GM12878 (cell line): ENCODE measurements at regions not wholly inside any gene's neighbourhood (a gene's known extent, or its start where the extent isn't known, plus 50 kb on each side); places are given as distances from the start of the nearest gene placed in this dataset.
A peak's percentile ranks its signal among the peaks of the same experiment; 100 is the strongest.

Source experiments
- BCL11A ChIP-seq: IDR thresholded peaks from 2 replicates; pipeline ENCODE4 v1.6.1; 2011; ENCODE audit warnings: low read depth, low read length
- EED ChIP-seq: sonication (generic); IDR thresholded peaks from 2 replicates; pipeline ENCODE4 v1.6.1; 2016; ENCODE audit warnings: antibody characterized with exemption, low read depth
- FOXK2 ChIP-seq: fragments of 450-650 bp; IDR thresholded peaks from 2 replicates; pipeline ENCODE4 v1.6.1; 2017; ENCODE audit warnings: mild to moderate bottlenecking, moderate library complexity
- GATAD2B ChIP-seq: fragments of 450-650 bp; conservative IDR thresholded peaks from 2 replicates; pipeline ENCODE4 v1.6.1; 2017; ENCODE audit warnings: low read depth, mild to moderate bottlenecking, moderate library complexity
- MYC ChIP-seq: IDR thresholded peaks from 2 replicates; pipeline ENCODE4 v1.6.1; 2011; ENCODE audit warnings: mild to moderate bottlenecking, low read length, moderate library complexity, inconsistent platforms; ENCODE audit not compliant: insufficient read depth, insufficient replicate concordance, insufficient read length, severe bottlenecking
- POLR2AphosphoS5 ChIP-seq: IDR thresholded peaks from 2 replicates; pipeline ENCODE4 v1.6.1; 2011; ENCODE audit warnings: mild to moderate bottlenecking, low read length, inconsistent platforms
- POU2F2 ChIP-seq: IDR thresholded peaks from 3 replicates; pipeline ENCODE4 v1.6.1; 2011; ENCODE audit warnings: low read depth, mild to moderate bottlenecking, low read length, borderline replicate concordance
- RB1 ChIP-seq: fragments of 450-650 bp; formaldehyde crosslinking; IDR thresholded peaks from 2 replicates; pipeline ENCODE4 v1.6.1; 2017; ENCODE audit warnings: mild to moderate bottlenecking, borderline replicate concordance
- RCOR1 ChIP-seq: conservative IDR thresholded peaks from 2 replicates; pipeline ENCODE4 v1.6.1; 2012; ENCODE audit warnings: low read depth, low read length, improper control_type of control experiment
- SMC3 ChIP-seq: IDR thresholded peaks from 2 replicates; pipeline ENCODE4 v1.6.1; 2011; ENCODE audit warnings: low read length, improper control_type of control experiment, borderline replicate concordance
- SP1 ChIP-seq: IDR thresholded peaks from one replicate; pipeline ENCODE4 v1.6.1; 2011; ENCODE audit warnings: low read depth, low read length
- SPI1 ChIP-seq: IDR thresholded peaks from 2 replicates; pipeline ENCODE4 v1.6.1; 2011; ENCODE audit warnings: low read depth, mild to moderate bottlenecking, low read length, moderate library complexity, borderline replicate concordance; ENCODE audit not compliant: insufficient read depth
- SREBF2 ChIP-seq: IDR thresholded peaks from 2 replicates; pipeline ENCODE4 v1.6.1; 2012; ENCODE audit warnings: mild to moderate bottlenecking, low read length
- TAF1 ChIP-seq: IDR thresholded peaks from 2 replicates; pipeline ENCODE4 v1.6.1; 2011; ENCODE audit warnings: mild to moderate bottlenecking, low read depth, low read length, borderline replicate concordance
- ZNF217 ChIP-seq: fragments of 450-650 bp; IDR thresholded peaks from 2 replicates; pipeline ENCODE4 v1.6.1; 2017; ENCODE audit warnings: antibody characterized with exemption, mild to moderate bottlenecking
- ZNF24 ChIP-seq: fragments of 450-650 bp; IDR thresholded peaks from 2 replicates; pipeline ENCODE4 v1.6.1; 2017; ENCODE audit warnings: antibody characterized with exemption, mild to moderate bottlenecking
- TF ChIP-seq, protein P1 (sequence below): fragments of 450-650 bp; IDR thresholded peaks from 2 replicates; pipeline ENCODE4 v1.6.1; 2017; ENCODE audit warnings: low read depth, mild to moderate bottlenecking, moderate library complexity
- TF ChIP-seq, protein P2 (sequence below), 3 experiments: IDR thresholded peaks in 2 of 3; conservative IDR thresholded peaks in 1 of 3; 2 replicates each; pipeline ENCODE4 v1.5.1; 2011; ENCODE audit warnings: low read depth in 3 of 3, low read length in 3 of 3, mild to moderate bottlenecking in 3 of 3, control low read depth in 2 of 3, moderate library complexity in 2 of 3, inconsistent platforms in 1 of 3, mixed read lengths in 1 of 3; ENCODE audit not compliant: control insufficient read depth in 2 of 3, insufficient read depth in 1 of 3; ENCODE audit errors: extremely low read depth in 1 of 3
- TF ChIP-seq, protein P3 (sequence below): IDR thresholded peaks from 2 replicates; pipeline ENCODE4 v1.6.1; 2011; ENCODE audit warnings: low read depth, mild to moderate bottlenecking, low read length, moderate library complexity, borderline replicate concordance; ENCODE audit errors: extremely low read depth
- TF ChIP-seq, protein P4 (sequence below): IDR thresholded peaks from 2 replicates; pipeline ENCODE4 v1.6.1; 2012; ENCODE audit warnings: mild to moderate bottlenecking, low read depth, low read length
- TF ChIP-seq, protein P5 (sequence below): IDR thresholded peaks from 2 replicates; pipeline ENCODE4 v1.6.1; 2011; ENCODE audit warnings: borderline replicate concordance, low read depth, mild to moderate bottlenecking, moderate library complexity, low read length; ENCODE audit not compliant: insufficient read depth, poor library complexity, severe bottlenecking

DNA sequence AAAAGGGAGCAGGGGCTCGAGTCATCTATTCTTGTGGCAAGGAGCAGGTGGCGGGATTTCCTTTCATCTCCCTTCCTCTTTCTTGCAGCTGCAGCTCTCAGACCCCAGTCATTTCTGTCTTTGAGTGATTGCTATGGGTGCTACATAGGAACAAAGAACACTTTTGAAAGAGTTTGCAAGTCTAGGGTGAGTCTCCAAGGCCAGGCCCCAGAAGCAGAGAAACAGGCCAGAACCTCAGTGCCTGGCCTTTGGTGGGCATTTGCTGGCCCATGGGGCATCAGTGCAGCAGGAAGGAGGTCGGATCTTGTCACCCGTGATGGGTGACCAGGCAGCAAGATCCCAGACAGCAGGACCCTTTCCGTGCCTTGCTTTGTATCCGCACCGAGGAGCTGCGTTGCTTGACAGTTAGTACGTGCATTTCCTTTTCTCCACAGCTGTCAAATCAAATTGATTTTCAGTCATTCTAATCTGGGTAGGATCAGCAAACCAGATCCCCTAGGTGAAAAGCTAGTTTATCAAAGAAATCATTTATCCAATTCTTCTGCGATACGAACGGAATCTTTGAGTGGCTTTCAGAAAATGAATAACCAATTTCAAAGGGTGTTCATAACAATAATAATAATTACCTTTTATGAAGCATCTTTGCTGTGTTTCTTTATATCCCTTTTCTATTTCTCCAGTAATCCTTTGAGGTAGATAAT, 244.6 kb upstream of the MAF start (continued):
- TF ChIP-seq, protein P1, sequence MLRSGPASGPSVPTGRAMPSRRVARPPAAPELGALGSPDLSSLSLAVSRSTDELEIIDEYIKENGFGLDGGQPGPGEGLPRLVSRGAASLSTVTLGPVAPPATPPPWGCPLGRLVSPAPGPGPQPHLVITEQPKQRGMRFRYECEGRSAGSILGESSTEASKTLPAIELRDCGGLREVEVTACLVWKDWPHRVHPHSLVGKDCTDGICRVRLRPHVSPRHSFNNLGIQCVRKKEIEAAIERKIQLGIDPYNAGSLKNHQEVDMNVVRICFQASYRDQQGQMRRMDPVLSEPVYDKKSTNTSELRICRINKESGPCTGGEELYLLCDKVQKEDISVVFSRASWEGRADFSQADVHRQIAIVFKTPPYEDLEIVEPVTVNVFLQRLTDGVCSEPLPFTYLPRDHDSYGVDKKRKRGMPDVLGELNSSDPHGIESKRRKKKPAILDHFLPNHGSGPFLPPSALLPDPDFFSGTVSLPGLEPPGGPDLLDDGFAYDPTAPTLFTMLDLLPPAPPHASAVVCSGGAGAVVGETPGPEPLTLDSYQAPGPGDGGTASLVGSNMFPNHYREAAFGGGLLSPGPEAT: no peak
- TF ChIP-seq, protein P2, sequence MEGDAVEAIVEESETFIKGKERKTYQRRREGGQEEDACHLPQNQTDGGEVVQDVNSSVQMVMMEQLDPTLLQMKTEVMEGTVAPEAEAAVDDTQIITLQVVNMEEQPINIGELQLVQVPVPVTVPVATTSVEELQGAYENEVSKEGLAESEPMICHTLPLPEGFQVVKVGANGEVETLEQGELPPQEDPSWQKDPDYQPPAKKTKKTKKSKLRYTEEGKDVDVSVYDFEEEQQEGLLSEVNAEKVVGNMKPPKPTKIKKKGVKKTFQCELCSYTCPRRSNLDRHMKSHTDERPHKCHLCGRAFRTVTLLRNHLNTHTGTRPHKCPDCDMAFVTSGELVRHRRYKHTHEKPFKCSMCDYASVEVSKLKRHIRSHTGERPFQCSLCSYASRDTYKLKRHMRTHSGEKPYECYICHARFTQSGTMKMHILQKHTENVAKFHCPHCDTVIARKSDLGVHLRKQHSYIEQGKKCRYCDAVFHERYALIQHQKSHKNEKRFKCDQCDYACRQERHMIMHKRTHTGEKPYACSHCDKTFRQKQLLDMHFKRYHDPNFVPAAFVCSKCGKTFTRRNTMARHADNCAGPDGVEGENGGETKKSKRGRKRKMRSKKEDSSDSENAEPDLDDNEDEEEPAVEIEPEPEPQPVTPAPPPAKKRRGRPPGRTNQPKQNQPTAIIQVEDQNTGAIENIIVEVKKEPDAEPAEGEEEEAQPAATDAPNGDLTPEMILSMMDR (IDR thresholded peaks at IDR 0.05 in 2 of 3, conservative IDR thresholded peaks at IDR 0.05 in 1 of 3; ENCODE audit: control insufficient read depth in 2 of 3, extremely low read depth in 1 of 3, insufficient read depth in 1 of 3, low read depth in 3 of 3, low read length in 3 of 3): no peak
- no peak for TF ChIP-seq GATAD2B
- TF ChIP-seq POLR2AphosphoS5: no peak; the same call in 1 of the 2 replicates
- TF ChIP-seq SP1: peak; percentile 37
- TF ChIP-seq, protein P3, sequence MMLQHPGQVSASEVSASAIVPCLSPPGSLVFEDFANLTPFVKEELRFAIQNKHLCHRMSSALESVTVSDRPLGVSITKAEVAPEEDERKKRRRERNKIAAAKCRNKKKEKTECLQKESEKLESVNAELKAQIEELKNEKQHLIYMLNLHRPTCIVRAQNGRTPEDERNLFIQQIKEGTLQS: no peak
- TF ChIP-seq BCL11A: peak; percentile 67; the same call in 1 of the 2 replicates
- no peak for TF ChIP-seq POU2F2
- no peak for TF ChIP-seq TAF1
- peak; percentile 93 for TF ChIP-seq SPI1
- no peak for TF ChIP-seq SMC3
- TF ChIP-seq SREBF2: no peak
- no peak for TF ChIP-seq FOXK2
- no peak for TF ChIP-seq ZNF24
- TF ChIP-seq MYC: no peak
- TF ChIP-seq, protein P4, sequence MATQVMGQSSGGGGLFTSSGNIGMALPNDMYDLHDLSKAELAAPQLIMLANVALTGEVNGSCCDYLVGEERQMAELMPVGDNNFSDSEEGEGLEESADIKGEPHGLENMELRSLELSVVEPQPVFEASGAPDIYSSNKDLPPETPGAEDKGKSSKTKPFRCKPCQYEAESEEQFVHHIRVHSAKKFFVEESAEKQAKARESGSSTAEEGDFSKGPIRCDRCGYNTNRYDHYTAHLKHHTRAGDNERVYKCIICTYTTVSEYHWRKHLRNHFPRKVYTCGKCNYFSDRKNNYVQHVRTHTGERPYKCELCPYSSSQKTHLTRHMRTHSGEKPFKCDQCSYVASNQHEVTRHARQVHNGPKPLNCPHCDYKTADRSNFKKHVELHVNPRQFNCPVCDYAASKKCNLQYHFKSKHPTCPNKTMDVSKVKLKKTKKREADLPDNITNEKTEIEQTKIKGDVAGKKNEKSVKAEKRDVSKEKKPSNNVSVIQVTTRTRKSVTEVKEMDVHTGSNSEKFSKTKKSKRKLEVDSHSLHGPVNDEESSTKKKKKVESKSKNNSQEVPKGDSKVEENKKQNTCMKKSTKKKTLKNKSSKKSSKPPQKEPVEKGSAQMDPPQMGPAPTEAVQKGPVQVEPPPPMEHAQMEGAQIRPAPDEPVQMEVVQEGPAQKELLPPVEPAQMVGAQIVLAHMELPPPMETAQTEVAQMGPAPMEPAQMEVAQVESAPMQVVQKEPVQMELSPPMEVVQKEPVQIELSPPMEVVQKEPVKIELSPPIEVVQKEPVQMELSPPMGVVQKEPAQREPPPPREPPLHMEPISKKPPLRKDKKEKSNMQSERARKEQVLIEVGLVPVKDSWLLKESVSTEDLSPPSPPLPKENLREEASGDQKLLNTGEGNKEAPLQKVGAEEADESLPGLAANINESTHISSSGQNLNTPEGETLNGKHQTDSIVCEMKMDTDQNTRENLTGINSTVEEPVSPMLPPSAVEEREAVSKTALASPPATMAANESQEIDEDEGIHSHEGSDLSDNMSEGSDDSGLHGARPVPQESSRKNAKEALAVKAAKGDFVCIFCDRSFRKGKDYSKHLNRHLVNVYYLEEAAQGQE: 0 out of 2 replicates have a peak, but pooled peaks have one; percentile 5
- peak; percentile 95 for TF ChIP-seq EED
- no peak for TF ChIP-seq ZNF217
- TF ChIP-seq RCOR1: no peak
- TF ChIP-seq, protein P5, sequence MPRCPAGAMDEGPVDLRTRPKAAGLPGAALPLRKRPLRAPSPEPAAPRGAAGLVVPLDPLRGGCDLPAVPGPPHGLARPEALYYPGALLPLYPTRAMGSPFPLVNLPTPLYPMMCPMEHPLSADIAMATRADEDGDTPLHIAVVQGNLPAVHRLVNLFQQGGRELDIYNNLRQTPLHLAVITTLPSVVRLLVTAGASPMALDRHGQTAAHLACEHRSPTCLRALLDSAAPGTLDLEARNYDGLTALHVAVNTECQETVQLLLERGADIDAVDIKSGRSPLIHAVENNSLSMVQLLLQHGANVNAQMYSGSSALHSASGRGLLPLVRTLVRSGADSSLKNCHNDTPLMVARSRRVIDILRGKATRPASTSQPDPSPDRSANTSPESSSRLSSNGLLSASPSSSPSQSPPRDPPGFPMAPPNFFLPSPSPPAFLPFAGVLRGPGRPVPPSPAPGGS: peak; percentile 53
- no peak for TF ChIP-seq RB1
